HG03103 (cell line): ENCODE measurements at regions not wholly inside any gene's neighbourhood (a gene's known extent, or its start where the extent isn't known, plus 50 kb on each side); places are given as distances from the start of the nearest gene placed in this dataset.

Source experiments
- ATAC-seq: cut with Tn5 transposase; IDR thresholded peaks from one replicate; pipeline ENCODE4 v1.9.1; 2021; ENCODE audit warnings: low read depth; ENCODE audit not compliant: unreplicated experiment

- no peak for ATAC-seq
Observed at GRCh38 chr14:101332281-101332680, 229.0 kb upstream of the DIO3 start.

GRCh38 chr14:101333335-101334280 is 227.7 kb upstream of the DIO3 start:
- no peak for ATAC-seq

- ATAC-seq = no peak
Observed at GRCh38 chr14:101334656-101335055, 226.6 kb upstream of the DIO3 start.

GRCh38 chr14:101335061-101335661 is 226.1 kb upstream of the DIO3 start:
- no peak for ATAC-seq

- ATAC-seq = no peak
Observed at GRCh38 chr14:101336183-101336582, 225.1 kb upstream of the DIO3 start.

GRCh38 chr14:101337053-101337452 is 224.2 kb upstream of the DIO3 start:
- ATAC-seq = no peak

- no peak for ATAC-seq
Observed at GRCh38 chr14:101340556-101340955, 220.7 kb upstream of the DIO3 start.

GRCh38 chr14:101347893-101348777 is 213.2 kb upstream of the DIO3 start:
- ATAC-seq = no peak

- ATAC-seq = no peak
Observed at GRCh38 chr14:101349108-101349507, 212.2 kb upstream of the DIO3 start.

GRCh38 chr14:101350021-101350420 is 211.3 kb upstream of the DIO3 start:
- ATAC-seq = no peak

- ATAC-seq = no peak
Observed at GRCh38 chr14:101350691-101351090, 210.6 kb upstream of the DIO3 start.

- ATAC-seq = no peak
Observed at GRCh38 chr14:101351146-101351545, 210.1 kb upstream of the DIO3 start.

- no peak for ATAC-seq
Observed at GRCh38 chr14:101351769-101352168, 209.5 kb upstream of the DIO3 start.

- ATAC-seq = no peak
Observed at GRCh38 chr14:101352567-101352966, 208.7 kb upstream of the DIO3 start.

- no peak for ATAC-seq
Observed at GRCh38 chr14:101353422-101353821, 207.9 kb upstream of the DIO3 start.

GRCh38 chr14:101354726-101355125 is 206.6 kb upstream of the DIO3 start:
- no peak for ATAC-seq

GRCh38 chr14:101355284-101355683 is 206.0 kb upstream of the DIO3 start:
- ATAC-seq = no peak

GRCh38 chr14:101357038-101357437 is 204.3 kb upstream of the DIO3 start:
- no peak for ATAC-seq

- no peak for ATAC-seq
Observed at GRCh38 chr14:101357559-101358319, 203.6 kb upstream of the DIO3 start.
